NCI-H146 (cell line): ENCODE measurements at regions not wholly inside any gene's neighbourhood (a gene's known extent, or its start where the extent isn't known, plus 50 kb on each side); places are given as distances from the start of the nearest gene placed in this dataset.

ENCODE experiments used
- DNase-seq: peaks from one replicate; lab custom pipeline; 2025; lab: John Stamatoyannopoulos, UW

DNA sequence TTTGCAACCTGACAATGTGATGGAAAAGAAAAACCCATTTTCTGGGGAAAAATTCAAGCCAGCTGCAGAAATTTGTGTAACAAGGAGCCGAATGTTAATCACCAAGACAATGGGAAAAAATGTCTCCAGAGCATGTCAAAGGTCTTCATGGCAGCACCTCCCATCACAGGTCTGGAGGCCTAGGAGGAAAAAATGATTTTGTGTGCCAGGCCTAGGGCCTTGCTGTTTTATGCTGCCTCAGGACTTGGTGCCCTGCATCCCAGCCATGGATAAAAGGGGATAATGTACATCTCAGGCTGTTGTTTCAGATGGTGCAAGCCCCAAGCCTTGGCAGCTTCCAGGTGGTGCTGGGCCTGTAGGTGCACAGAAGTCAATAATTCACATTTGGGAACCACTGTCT, 747.7 kb downstream of the C6orf118 start:
- DNase-seq = no peak

- DNase-seq = peak; percentile 23
These were observed 754.5 kb downstream of the C6orf118 start for GRCh38 chr6:164554700-164555476.

GRCh38 chr6:164554226-164554625, 755.2 kb downstream of the C6orf118 start:
- no peak for DNase-seq

GRCh38 chr6:164551706-164552105, 757.7 kb downstream of the C6orf118 start:
- DNase-seq = no peak

- DNase-seq = no peak
These were observed 762.3 kb downstream of the C6orf118 start for GRCh38 chr6:164547076-164547475.

DNA sequence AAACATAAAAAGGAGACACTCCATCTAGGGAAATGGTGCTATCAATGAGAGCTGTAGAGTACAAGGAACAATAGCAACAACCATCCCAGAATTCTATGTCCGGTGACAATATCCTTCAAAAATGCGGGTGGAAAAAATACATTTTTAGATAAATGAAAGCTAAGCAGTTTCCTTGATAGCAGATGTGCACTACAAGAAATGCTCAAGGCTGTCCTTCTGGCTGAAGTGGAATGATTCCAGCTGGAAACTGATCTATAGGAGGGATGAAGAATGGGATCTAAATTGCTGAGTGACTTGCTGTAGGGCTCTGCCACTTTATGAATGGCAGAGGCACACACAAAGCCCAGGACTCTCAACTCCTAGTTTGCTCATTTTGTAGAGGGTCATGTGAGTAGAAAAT, 763.1 kb downstream of the C6orf118 start:
- no peak for DNase-seq

DNA sequence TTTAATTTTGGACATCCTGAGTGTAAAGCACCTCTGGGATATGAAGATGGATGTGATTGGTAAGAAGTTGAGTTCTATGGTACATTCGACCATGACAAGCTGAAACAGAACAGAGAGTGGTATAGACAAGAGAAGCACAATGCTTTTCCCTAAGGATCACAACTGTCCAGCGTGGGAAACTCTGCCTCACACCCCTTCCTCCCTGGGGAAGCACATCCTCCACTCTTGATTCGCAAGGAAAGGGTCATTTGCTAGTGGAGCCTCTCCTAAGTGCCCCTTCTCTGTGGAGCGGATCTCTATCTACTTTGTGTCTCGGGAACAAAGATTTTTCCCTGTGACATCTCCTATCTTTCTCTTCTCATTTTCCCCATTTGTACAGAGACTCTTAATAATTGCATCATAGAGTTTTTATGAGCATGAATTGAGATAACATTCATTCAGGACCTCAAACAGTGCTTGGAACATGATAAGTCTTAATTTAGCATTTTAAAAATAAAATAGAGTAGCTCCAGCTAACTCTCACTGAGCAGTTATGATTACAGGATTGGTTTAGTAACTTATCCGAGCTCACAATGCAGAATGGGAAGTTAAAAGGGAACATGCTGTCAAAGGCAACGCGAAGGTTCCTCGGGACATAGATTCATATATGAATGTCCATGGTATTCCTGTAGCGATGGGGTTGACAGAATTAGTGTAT, 775.2 kb downstream of the C6orf118 start:
- DNase-seq = no peak

DNA sequence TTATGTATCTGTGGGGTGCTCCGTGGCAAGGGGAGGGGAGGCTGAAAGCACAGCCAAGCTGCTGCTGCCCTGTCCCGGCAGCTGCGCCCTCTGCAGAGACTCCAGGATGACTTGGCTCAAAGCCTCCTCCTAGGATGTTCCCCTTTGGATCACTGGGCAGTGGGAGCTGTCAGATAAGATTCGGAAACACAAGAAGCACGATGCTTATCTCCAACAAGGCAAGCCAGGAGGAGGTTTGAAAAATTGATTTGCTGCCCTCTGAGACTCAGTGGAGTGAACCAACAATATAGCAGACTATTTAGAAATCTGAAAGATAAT, 776.4 kb downstream of the C6orf118 start:
- DNase-seq = no peak

DNA sequence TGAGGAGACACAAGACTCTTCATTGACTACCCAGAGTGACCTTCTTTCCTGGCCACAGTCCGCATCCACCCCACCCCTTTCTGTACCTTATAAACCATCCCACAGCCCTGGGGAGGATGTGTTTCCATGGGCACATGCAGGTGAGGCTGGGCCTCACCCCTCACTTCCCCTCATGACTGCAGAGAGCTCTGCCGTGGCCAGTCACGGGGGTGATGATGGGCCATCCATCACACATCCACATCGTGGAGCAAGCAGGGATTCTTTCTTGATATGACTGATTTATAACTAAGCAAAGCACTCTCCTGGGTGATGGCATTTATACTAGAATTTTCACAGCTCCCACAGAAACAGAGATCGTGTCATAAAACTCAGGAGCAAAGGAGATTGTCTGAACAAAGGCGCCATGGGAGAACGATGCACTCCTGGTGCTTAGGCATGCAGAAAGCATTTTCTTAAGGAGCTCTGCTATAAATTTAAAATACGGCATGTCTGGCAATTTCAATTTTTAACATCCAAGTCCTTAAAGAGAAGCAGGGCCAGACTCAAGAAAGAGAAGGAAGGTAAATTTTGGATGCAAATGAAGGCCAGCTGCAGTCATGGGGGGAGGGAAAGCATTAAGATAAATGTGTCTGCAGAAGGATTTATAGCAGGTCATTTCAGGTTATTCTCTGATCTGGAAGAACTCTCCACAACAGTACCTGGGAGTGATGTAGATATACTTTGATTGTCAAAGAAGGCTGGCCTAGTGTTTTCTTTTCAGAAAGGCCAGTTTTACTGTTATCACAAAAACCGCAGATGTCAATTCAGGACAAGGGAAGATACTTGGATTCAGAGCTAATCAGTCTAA, 777.0 kb downstream of the C6orf118 start:
- peak; percentile 80 for DNase-seq

DNA sequence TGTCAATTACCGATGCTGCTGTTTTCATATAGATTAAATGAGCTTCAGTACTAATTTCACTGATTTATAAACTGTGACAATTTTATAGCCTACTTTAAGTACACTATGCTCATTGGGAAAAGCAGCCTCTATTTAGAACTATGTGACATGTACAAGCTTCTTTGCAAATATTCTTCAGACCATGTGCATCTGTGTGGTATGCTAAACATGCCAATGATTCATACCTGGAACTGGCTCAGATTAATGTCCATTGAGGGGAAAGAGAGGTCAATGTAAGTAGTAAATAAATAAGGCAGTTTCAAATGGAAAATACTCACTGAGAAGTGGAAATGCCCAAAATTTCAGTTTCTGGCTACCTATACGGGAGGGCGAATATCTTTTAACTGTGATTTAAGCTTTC, 777.7 kb downstream of the C6orf118 start:
- no peak for DNase-seq

- DNase-seq = no peak
These were observed 780.9 kb downstream of the C6orf118 start for GRCh38 chr6:164528539-164528938.

DNA sequence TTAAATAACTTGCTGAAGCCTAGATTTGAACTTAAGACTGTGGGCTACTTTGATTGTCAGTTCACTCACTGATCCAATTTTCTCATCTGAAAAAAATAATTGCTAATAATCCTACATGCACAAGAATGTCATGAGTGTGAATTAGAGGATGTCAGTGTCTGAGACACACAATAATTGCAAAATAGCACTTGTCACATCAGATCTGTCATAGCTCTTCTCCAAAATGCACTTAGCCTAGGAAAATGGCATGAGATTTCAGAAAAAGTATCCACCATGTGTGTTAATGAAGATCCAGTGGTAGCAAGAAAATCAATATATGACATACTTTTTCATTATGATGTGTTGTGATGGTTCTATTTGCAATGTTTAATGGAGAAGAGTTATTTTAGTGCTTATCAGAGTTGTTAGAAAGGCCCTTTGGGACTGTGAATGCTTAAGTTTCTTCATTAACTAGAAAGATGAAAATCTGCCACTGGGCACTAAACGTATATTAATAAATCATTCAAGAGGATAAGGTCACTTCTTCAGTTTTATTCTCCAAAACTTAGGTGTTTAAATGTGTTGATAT, 786.2 kb downstream of the C6orf118 start:
- DNase-seq = no peak

DNA sequence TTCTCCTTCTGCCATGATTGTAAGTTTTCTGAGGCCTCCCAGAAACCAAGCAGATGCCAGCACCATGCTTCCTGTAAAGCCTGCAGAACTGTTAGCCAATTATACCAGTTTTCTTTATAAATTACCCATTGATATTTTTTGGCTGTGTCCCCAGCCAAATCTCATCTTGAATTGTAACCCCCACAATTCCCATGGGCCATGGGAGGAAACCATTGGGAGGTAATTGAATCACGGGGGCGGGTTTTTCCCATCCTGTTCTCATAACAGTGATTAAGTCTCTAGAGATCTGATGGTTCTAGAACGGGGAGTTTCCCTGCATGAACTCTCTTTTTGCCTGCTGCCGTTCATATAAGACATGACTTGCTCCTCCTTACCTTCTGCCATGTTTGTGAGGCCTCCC, 788.5 kb downstream of the C6orf118 start:
- no peak for DNase-seq

- DNase-seq = no peak
These were observed 802.0 kb downstream of the C6orf118 start for GRCh38 chr6:164507206-164507940.

- no peak for DNase-seq
These were observed 804.0 kb downstream of the C6orf118 start for GRCh38 chr6:164505425-164505824.

- DNase-seq = no peak
These were observed 806.6 kb downstream of the C6orf118 start for GRCh38 chr6:164502833-164503232.

DNA sequence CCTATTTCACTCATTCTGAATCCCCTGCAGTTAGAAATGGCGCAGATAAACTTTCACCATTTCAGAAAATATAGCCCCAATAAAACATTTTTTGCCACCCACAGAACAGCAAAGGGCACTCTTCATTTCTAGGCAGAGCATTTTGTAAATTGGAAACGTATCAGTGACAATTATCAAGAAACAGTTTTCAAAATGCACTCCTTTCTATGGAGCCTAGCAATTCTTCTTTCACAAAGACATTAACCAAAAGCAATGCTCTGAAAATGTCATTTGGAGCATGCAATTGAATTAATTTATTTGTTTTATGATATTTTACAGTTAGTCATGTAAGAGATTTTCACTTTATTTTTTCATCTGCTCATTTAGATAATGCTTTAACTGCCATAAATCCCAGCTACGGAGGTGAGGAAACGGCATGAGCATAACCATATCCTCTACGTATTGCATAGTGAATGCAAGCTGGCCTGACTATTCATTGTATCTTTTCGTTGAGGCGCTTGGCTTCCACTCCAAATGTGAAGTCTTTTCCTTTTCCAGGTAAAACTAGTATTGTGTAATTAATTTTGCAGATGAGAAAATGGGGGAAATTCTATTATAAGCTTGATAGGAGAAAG, 813.4 kb downstream of the C6orf118 start:
- DNase-seq = no peak

DNA sequence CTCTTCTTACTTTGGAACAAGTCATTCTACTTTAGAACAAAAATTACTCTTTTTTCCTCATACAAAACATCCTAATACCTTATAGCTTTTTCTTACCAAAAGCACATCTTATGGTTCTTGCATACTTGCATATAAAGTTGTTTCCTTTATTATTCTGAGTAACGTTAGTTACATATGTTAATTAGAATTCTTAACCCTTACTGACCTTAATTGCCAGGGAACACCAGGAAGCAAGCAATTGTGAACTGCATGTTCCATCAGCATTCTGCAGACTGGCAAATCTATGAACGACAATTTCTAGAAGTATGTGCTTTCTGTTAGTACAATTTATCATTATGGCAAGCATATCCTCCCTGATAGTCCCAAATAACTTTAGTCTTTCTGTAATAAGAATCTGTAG, 831.0 kb downstream of the C6orf118 start:
- DNase-seq = no peak

DNA sequence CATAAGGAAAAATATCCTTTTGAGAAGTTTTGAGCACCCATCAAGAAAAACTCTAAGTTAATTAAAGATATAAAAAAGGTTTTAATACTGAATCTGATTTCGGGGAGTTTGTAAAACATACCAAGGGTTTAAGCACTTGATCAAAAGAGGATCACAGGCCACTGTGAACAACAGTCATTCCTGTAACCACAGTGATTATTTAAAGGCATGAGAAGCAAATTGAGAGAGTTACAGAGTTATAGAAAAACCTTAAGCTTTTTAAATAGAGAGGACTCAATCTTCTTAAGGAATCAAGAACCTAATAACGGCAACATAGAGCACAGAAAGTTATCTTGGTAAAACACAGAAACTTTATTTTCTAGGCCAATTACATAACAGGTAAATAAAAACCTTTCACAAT, 831.6 kb downstream of the C6orf118 start:
- DNase-seq = no peak

DNA sequence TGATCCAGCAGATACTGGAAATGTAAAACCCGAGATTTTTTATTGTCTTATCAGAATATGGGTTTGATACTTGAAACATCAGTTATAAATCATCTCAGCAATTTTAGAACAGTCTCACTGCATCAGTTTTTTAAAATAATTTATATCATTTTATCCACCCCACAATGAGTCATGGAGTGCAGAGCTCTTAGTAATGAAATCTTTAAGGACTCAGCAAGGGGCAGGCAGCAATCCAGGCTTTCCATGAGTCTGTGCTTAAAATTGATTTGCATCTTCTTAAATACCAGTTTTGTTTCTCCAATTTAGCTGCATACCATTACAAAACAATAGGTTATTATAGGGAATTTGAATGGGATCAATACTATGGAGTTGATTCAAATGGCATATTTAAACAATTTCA, 832.3 kb downstream of the C6orf118 start:
- DNase-seq = no peak

DNA sequence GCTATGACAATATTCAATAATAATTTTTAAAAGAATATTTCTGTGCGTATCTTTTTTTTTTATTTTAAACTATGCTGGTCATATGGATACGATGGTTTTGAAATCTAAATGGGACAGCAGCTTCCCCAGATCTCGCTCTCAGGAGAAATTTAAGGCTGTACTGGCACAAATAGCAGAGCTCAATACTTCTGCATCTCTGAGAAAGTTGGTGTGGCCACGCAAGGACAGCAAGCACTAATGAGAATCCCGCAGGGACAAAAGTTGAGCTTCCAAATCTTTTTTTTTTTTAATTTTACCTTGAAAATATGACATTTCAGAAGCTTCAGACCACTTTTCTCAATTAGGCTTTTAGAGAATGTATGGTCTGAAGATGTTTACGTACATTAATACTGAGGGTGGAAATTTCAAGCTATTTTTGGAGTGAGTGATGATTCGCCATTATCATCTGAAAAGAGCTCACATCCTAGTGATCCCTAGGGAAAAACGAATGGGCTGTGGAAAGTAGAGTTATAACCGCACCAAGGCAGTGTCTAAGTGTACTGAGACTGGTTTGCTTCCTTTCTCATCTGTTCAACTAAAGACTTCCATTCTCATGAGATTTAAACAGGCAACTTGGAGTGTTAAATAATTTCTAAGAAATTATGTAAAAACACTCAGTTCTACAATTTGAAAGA, 840.0 kb downstream of the C6orf118 start:
- no peak for DNase-seq
